NCI-H774 (cell line): ENCODE measurements at regions not wholly inside any gene's neighbourhood (a gene's known extent, or its start where the extent isn't known, plus 50 kb on each side); places are given as distances from the start of the nearest gene placed in this dataset.

Source experiments
- DNase-seq: peaks from one replicate; lab custom pipeline; 2025; lab: John Stamatoyannopoulos, UW

DNA sequence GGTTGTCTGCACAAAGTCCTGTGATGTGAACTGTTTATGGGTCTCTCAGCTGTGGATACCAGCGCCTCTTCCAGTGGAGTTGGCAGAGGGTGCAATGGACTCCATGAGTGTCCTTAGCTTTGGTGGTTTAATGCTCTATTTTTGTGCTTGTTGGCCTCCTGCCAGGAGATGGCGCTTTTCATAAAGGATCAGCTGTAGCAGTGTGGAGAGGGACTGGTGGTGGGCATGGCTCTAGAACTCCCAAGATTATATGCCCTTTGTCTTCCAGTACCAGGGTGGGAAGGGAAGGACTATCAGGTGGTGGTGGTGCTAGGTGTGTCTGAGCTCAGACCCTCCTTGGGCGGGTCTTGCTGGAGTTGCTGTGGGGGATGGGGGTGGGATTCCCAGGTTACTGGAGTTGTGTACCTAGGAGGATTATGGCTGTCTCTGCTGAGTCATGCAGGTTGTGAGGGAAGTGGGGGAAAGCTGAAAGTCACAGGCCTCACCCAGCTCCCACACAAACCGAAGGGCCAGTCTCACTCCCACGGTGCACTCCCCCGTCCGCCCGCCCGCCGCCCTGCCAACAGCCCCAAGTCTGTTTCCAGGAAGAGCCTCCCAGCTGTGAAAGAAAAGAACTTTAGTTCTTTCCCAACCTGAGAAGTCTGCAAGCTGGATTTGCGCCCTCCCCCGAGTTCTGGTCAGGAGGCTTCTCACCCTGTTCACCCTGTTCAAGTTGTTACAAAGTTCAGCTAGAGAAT is 108.1 kb downstream of the MARCO start:
- DNase-seq: no peak
